ENCODE measurements at regions not wholly inside any gene's neighbourhood (a gene's known extent, or its start where the extent isn't known, plus 50 kb on each side); places are given as distances from the start of the nearest gene placed in this dataset.

GRCh38 chr6:163672710-163673109, 258.2 kb downstream of the QKI start:
- H3K79me2 ChIP-seq (ENCODE audit: low read length), result no peaks in the 10 kb centered on the region
- H3K27ac ChIP-seq (ENCODE audit: low read length), result no peak overlapping the region
- no peaks in the 10 kb centered on the region for H3K36me3 ChIP-seq (replicated peaks; ENCODE audit: low read depth, low read length)
- peaks cover 41% of the 10 kb centered on the region for H3K4me1 ChIP-seq (ENCODE audit: low read length)
- no peaks in the 10 kb centered on the region for H3K27me3 ChIP-seq (ENCODE audit: low read depth, low read length)
- no peaks in the 10 kb centered on the region; the same call in 1 of the 2 replicates for H3K9me3 ChIP-seq (ENCODE audit: insufficient read depth, low read length)
- H3K4me2 ChIP-seq (ENCODE audit: low read length), result no peak overlapping the region
- H3K4me3 ChIP-seq (ENCODE audit: low read length), result no peak overlapping the region
- TF ChIP-seq CTCF (IDR thresholded peaks at IDR 0.05; ENCODE audit: low read depth, low read length) (no peak), EZH2phosphoT487 (IDR thresholded peaks at IDR 0.05; ENCODE audit: low read depth) (no peak)
- H2AFZ ChIP-seq (ENCODE audit: low read depth, low read length), result no peak overlapping the region
- H4K20me1 ChIP-seq (ENCODE audit: insufficient read depth, low read length), result no peaks in the 10 kb centered on the region
- H3K9ac ChIP-seq (ENCODE audit: low read length), result no peak overlapping the region

GRCh38 chr6:163671791-163672190, 257.3 kb downstream of the QKI start:
- Histone ChIP-seq H3K4me2 (ENCODE audit: low read length) (no peak overlapping the region), H3K9me3 (ENCODE audit: insufficient read depth, low read length) (no peaks in the 10 kb centered on the region; the same call in 1 of the 2 replicates), H3K4me1 (ENCODE audit: low read length) (peaks cover 49% of the 10 kb centered on the region), H3K27ac (ENCODE audit: low read length) (no peak overlapping the region), H3K4me3 (ENCODE audit: low read length) (no peak overlapping the region), H2AFZ (ENCODE audit: low read depth, low read length) (no peak overlapping the region), H3K27me3 (ENCODE audit: low read depth, low read length) (no peaks in the 10 kb centered on the region), H3K36me3 (replicated peaks; ENCODE audit: low read depth, low read length) (no peaks in the 10 kb centered on the region), H4K20me1 (ENCODE audit: insufficient read depth, low read length) (no peaks in the 10 kb centered on the region), H3K79me2 (ENCODE audit: low read length) (no peaks in the 10 kb centered on the region), H3K9ac (ENCODE audit: low read length) (no peak overlapping the region)
- no peak for TF ChIP-seq CTCF (IDR thresholded peaks at IDR 0.05; ENCODE audit: low read depth, low read length)
- no peak for TF ChIP-seq EZH2phosphoT487 (IDR thresholded peaks at IDR 0.05; ENCODE audit: low read depth)

GRCh38 chr6:163671355-163671754, 256.8 kb downstream of the QKI start:
- Histone ChIP-seq H4K20me1 (ENCODE audit: insufficient read depth, low read length) (no peaks in the 10 kb centered on the region), H3K4me3 (ENCODE audit: low read length) (no peak overlapping the region), H3K9me3 (ENCODE audit: insufficient read depth, low read length) (no peaks in the 10 kb centered on the region; the same call in 1 of the 2 replicates), H3K4me1 (ENCODE audit: low read length) (peaks cover 53% of the 10 kb centered on the region), H3K27ac (ENCODE audit: low read length) (no peak overlapping the region), H2AFZ (ENCODE audit: low read depth, low read length) (no peak overlapping the region), H3K27me3 (ENCODE audit: low read depth, low read length) (no peaks in the 10 kb centered on the region), H3K9ac (ENCODE audit: low read length) (no peak overlapping the region), H3K4me2 (ENCODE audit: low read length) (peak overlapping the region; percentile 59; the same call in 1 of the 2 replicates), H3K79me2 (ENCODE audit: low read length) (no peaks in the 10 kb centered on the region), H3K36me3 (replicated peaks; ENCODE audit: low read depth, low read length) (no peaks in the 10 kb centered on the region)
- TF ChIP-seq CTCF (IDR thresholded peaks at IDR 0.05; ENCODE audit: low read depth, low read length) (no peak), EZH2phosphoT487 (IDR thresholded peaks at IDR 0.05; ENCODE audit: low read depth) (no peak)

- TF ChIP-seq EZH2phosphoT487 (IDR thresholded peaks at IDR 0.05; ENCODE audit: low read depth) (no peak), CTCF (IDR thresholded peaks at IDR 0.05; ENCODE audit: low read depth, low read length) (no peak)
- no peak overlapping the region for H3K9ac ChIP-seq (ENCODE audit: low read length)
- H3K27ac ChIP-seq (ENCODE audit: low read length), result no peak overlapping the region
- H3K4me1 ChIP-seq (ENCODE audit: low read length), result peaks cover 58% of the 10 kb centered on the region
- no peaks in the 10 kb centered on the region for H4K20me1 ChIP-seq (ENCODE audit: insufficient read depth, low read length)
- peak overlapping the region; percentile 59 for H3K4me2 ChIP-seq (ENCODE audit: low read length)
- no peaks in the 10 kb centered on the region for H3K27me3 ChIP-seq (ENCODE audit: low read depth, low read length)
- H3K79me2 ChIP-seq (ENCODE audit: low read length), result no peaks in the 10 kb centered on the region
- H3K4me3 ChIP-seq (ENCODE audit: low read length), result no peak overlapping the region; the same call in 1 of the 2 replicates
- no peaks in the 10 kb centered on the region; the same call in 1 of the 2 replicates for H3K9me3 ChIP-seq (ENCODE audit: insufficient read depth, low read length)
- no peaks in the 10 kb centered on the region for H3K36me3 ChIP-seq (replicated peaks; ENCODE audit: low read depth, low read length)
- no peak overlapping the region for H2AFZ ChIP-seq (ENCODE audit: low read depth, low read length)
Observed at GRCh38 chr6:163670336-163670735, 255.8 kb downstream of the QKI start.
